HCT116 (cell line): ENCODE measurements at regions not wholly inside any gene's neighbourhood (a gene's known extent, or its start where the extent isn't known, plus 50 kb on each side); places are given as distances from the start of the nearest gene placed in this dataset.

Experiments
- ATAC-seq: fragments of 200-7000 bp; cut with Tn5 transposase; 2 replicates; pipeline ENCODE4 v1.9.1; 2020; ENCODE audit warnings: mild to moderate bottlenecking, moderate library complexity
- BruUV-seq: library from RNA; stranded (reverse); fragments of 400-500 nt; replicated peaks from 2 replicates; lab custom pipeline; 2021; lab: Mats Ljungman, UMichigan
- CTCF ChIA-PET: fragments of 300-600 bp; sonication (Branson Sonifier 250); formaldehyde crosslinking; loops from one replicate; lab custom pipeline; 2021; ENCODE audit warnings: antibody characterized with exemption; lab: Charles Lee
- POLR2A ChIA-PET: fragments of 300-600, 350-600 bp; sonication (Branson Sonifier 250); formaldehyde crosslinking; loops from one replicate; lab custom pipeline; 2021; ENCODE audit warnings: antibody characterized with exemption; lab: Charles Lee
- RAD21 ChIA-PET, 2 experiments: fragments of 300-600 bp; sonication (Branson Sonifier 250); formaldehyde crosslinking; loops; one replicate each; lab custom pipeline; 2023; ENCODE audit warnings: low total read pairs in 2 of 2; ENCODE audit not compliant: uncharacterized antibody in 2 of 2, unreplicated experiment in 2 of 2, low non-redundant PET in 1 of 2; lab: Charles Lee
- DNase-seq: peaks from one replicate; pipeline ENCODE4 v3.0.0-alpha.2; 2010; ENCODE audit warnings: low read depth, low spot score
- H2AFZ ChIP-seq: fragments of 200-600 bp; shearing (Covaris generic), sonication (generic); 2 replicates; pipeline ENCODE4 v1.6.1; 2017; ENCODE audit warnings: low read depth, mixed run types, mixed read lengths, antibody characterized with exemption, low read length; ENCODE audit not compliant: poor library complexity, severe bottlenecking
- H3K27ac ChIP-seq: 2 replicates; pipeline ENCODE4 v1.5.1; 2012; ENCODE audit warnings: low read depth, low read length
- H3K27me3 ChIP-seq: fragments of 200-600 bp; sonication (generic); 2 replicates; pipeline ENCODE4 v1.6.1; 2016; ENCODE audit warnings: mixed run types, low read length, mixed read lengths; ENCODE audit not compliant: insufficient read depth
- H3K36me3 ChIP-seq, 2 experiments: fragments of 200-500 bp in 1 of 2; fragments of 200-600 bp in 1 of 2; sonication (Bioruptor generic) in 1 of 2; sonication (generic) in 1 of 2; 2 replicates each; pipeline versions ENCODE4 v1.5.1 to v1.6.1; 2014 to 2016; ENCODE audit warnings: low read length in 2 of 2, inconsistent platforms in 1 of 2, mixed read lengths in 1 of 2, mixed run types in 1 of 2; ENCODE audit not compliant: insufficient read depth in 2 of 2, control insufficient read depth in 1 of 2
- H3K4me1 ChIP-seq, 2 experiments: fragments of 200-600 bp in 1 of 2; sonication (generic) in 1 of 2; 2 replicates each; pipeline versions ENCODE4 v1.5.1 to v1.6.1; 2012 to 2017; ENCODE audit warnings: low read length in 2 of 2, inconsistent platforms in 1 of 2, mild to moderate bottlenecking in 1 of 2, mixed read lengths in 1 of 2, mixed run types in 1 of 2, moderate library complexity in 1 of 2; ENCODE audit not compliant: insufficient read depth in 2 of 2, control insufficient read depth in 1 of 2
- H3K4me2 ChIP-seq: fragments of 200-600 bp; sonication (generic); 2 replicates; pipeline ENCODE4 v1.6.1; 2017; ENCODE audit warnings: mixed run types, low read length, mixed read lengths
- H3K4me3 ChIP-seq, 2 experiments: fragments of 200-600 bp in 1 of 2; sonication (generic) in 1 of 2; replicated peaks in 1 of 2; 2 replicates each; pipeline ENCODE4 v1.5.1; 2011 to 2016; ENCODE audit warnings: low read length in 2 of 2, control low read depth in 1 of 2, low read depth in 1 of 2, mild to moderate bottlenecking in 1 of 2, mixed read lengths in 1 of 2, mixed run types in 1 of 2
- H3K79me2 ChIP-seq: fragments of 200-600 bp; sonication (generic); 2 replicates; pipeline ENCODE4 v1.6.1; 2017; ENCODE audit warnings: mild to moderate bottlenecking, mixed run types, low read length, moderate library complexity, mixed read lengths; ENCODE audit not compliant: insufficient read depth
- H3K9ac ChIP-seq: fragments of 200-600 bp; sonication (generic); 2 replicates; pipeline ENCODE4 v1.6.1; 2016; ENCODE audit warnings: low read length, mixed read lengths
- H3K9me2 ChIP-seq: fragments of 200-600 bp; sonication (generic), shearing (Covaris generic); 2 replicates; pipeline ENCODE4 v1.6.1; 2017; ENCODE audit warnings: mixed run types, mild to moderate bottlenecking, moderate library complexity; ENCODE audit not compliant: insufficient read depth
- H3K9me3 ChIP-seq, 2 experiments: fragments of 200-500 bp in 1 of 2; fragments of 200-600 bp in 1 of 2; sonication (Bioruptor generic) in 1 of 2; sonication (generic) in 1 of 2; 2 replicates each; pipeline ENCODE4 v1.6.1; 2014 to 2017; ENCODE audit warnings: low read length in 2 of 2, mixed read lengths in 2 of 2, inconsistent platforms in 1 of 2, low read depth in 1 of 2, mild to moderate bottlenecking in 1 of 2, mixed run types in 1 of 2, moderate library complexity in 1 of 2; ENCODE audit not compliant: control insufficient read depth in 1 of 2, insufficient read depth in 1 of 2
- H4K20me1 ChIP-seq: fragments of 200-600 bp; sonication (generic), shearing (Covaris generic); 2 replicates; pipeline ENCODE4 v1.6.1; 2017; ENCODE audit warnings: mixed run types, mild to moderate bottlenecking, moderate library complexity; ENCODE audit not compliant: insufficient read depth
- CBX3 ChIP-seq: IDR thresholded peaks from 2 replicates; pipeline ENCODE4 v1.6.1; 2012; ENCODE audit warnings: low read depth
- CEBPB ChIP-seq: IDR thresholded peaks from 2 replicates; pipeline ENCODE4 v1.6.1; 2012; ENCODE audit warnings: low read depth
- EGR1 ChIP-seq: IDR thresholded peaks from 2 replicates; pipeline ENCODE4 v1.6.1; 2012; ENCODE audit warnings: low read depth
- ELF1 ChIP-seq: IDR thresholded peaks from 2 replicates; pipeline ENCODE4 v1.6.1; 2012; ENCODE audit warnings: low read depth, borderline replicate concordance
- EZH2 ChIP-seq: fragments of 200-600 bp; sonication (generic); IDR thresholded peaks from 2 replicates; pipeline ENCODE4 v1.6.1; 2017; ENCODE audit warnings: antibody characterized with exemption, mixed run types
- EZH2phosphoT487 ChIP-seq: fragments of 200-600 bp; IDR thresholded peaks from 2 replicates; pipeline ENCODE4 v1.6.1; 2018; ENCODE audit warnings: antibody characterized with exemption, borderline replicate concordance
- FOSL1 ChIP-seq: IDR thresholded peaks from 2 replicates; pipeline ENCODE4 v1.6.1; 2012; ENCODE audit warnings: low read depth
- MAX ChIP-seq: IDR thresholded peaks from 2 replicates; pipeline ENCODE4 v1.6.1; 2012
- POLR2AphosphoS5 ChIP-seq: IDR thresholded peaks from 2 replicates; pipeline ENCODE4 v1.6.1; 2011; ENCODE audit warnings: mild to moderate bottlenecking, low read depth, low read length, moderate library complexity
- RAD21 ChIP-seq: IDR thresholded peaks from 2 replicates; pipeline ENCODE4 v1.6.1; 2012; ENCODE audit warnings: low read depth, mild to moderate bottlenecking
- SRF ChIP-seq: IDR thresholded peaks from 2 replicates; pipeline ENCODE4 v1.6.1; 2012; ENCODE audit warnings: low read depth
- TCF7L2 ChIP-seq: IDR thresholded peaks from 2 replicates; pipeline ENCODE4 v1.7.0; 2011; ENCODE audit warnings: borderline replicate concordance, inconsistent platforms; ENCODE audit not compliant: insufficient read depth, insufficient read length; ENCODE audit errors: extremely low read depth
- ZBTB33 ChIP-seq: IDR thresholded peaks from 2 replicates; pipeline ENCODE4 v1.6.1; 2011; ENCODE audit warnings: mild to moderate bottlenecking, low read length, moderate library complexity; ENCODE audit not compliant: insufficient replicate concordance; ENCODE audit errors: extremely low read depth
- ZNF274 ChIP-seq: fragments of 200-500 bp; sonication (Bioruptor generic); IDR thresholded peaks from 2 replicates; pipeline ENCODE4 v1.6.1; 2014; ENCODE audit warnings: mild to moderate bottlenecking, low read depth, low read length, inconsistent platforms
- intact Hi-C: fragments of 100-400 bp; cut with micrococcal nuclease; formaldehyde crosslinking; loops from 2 replicates; pipeline ENCODE4 v1.10.0; 2022

- Histone ChIP-seq H3K9me3 (peaks cover 24 to 40% of the 10 kb centered on the region in 2 experiments; a peak in 2 of 4 replicates), H3K9me2 (no peaks in the 10 kb centered on the region), H3K4me2 (no peak overlapping the region), H3K4me1 (no peaks in the 10 kb centered on the region), H3K79me2 (no peaks in the 10 kb centered on the region), H3K27ac (no peak overlapping the region), H2AFZ (no peak overlapping the region), H3K9ac (no peak overlapping the region), H3K4me3 (no peak overlapping the region), H3K27me3 (no peaks in the 10 kb centered on the region), H4K20me1 (no peaks in the 10 kb centered on the region), H3K36me3 (no peaks in the 10 kb centered on the region)
- ChIA-PET POLR2A (no interaction called here), RAD21 (no interaction called here), CTCF (no interaction called here)
- no peak for ATAC-seq
- no TSS peak for BruUV-seq
- TF ChIP-seq CBX3 (no peak), SRF (no peak), EZH2 (no peak), CEBPB (no peak), POLR2AphosphoS5 (no peak), ZNF274 (no peak), ZBTB33 (no peak), MAX (no peak), RAD21 (no peak), EGR1 (no peak), ELF1 (no peak), EZH2phosphoT487 (no peak), FOSL1 (no peak), TCF7L2 (no peak)
- intact Hi-C loops, result no loop called here
- DNase-seq, result no peak
Measured at GRCh38 chr21:27817902-27818623, 851.2 kb upstream of the ADAMTS5 start.
